DND-41 (cell line): ENCODE measurements at regions not wholly inside any gene's neighbourhood (a gene's known extent, or its start where the extent isn't known, plus 50 kb on each side); places are given as distances from the start of the nearest gene placed in this dataset.

ENCODE experiments used
- ATAC-seq: fragments of 200-7000 bp; cut with Tn5 transposase; 3 replicates; pipeline ENCODE4 v1.9.1; 2021; ENCODE audit warnings: low read depth; ENCODE audit not compliant: insufficient read depth
- DNase-seq: peaks from one replicate; pipeline ENCODE4 v3.0.0-alpha.2; 2020
- H2AFZ ChIP-seq: 2 replicates; pipeline ENCODE4 v1.6.0; 2012; ENCODE audit warnings: low read depth, low read length
- H3K27ac ChIP-seq: 2 replicates; pipeline ENCODE4 v1.5.1; 2012; ENCODE audit warnings: low read length, inconsistent platforms
- H3K27me3 ChIP-seq: fragments of 200-600 bp; sonication (generic); 2 replicates; pipeline ENCODE4 v1.6.0; 2012; ENCODE audit warnings: low read length, mild to moderate bottlenecking, inconsistent platforms; ENCODE audit not compliant: insufficient read depth, poor library complexity
- H3K36me3 ChIP-seq: 2 replicates; pipeline ENCODE4 v1.5.1; 2012; ENCODE audit warnings: low read length, inconsistent platforms; ENCODE audit not compliant: insufficient read depth
- H3K4me1 ChIP-seq: 2 replicates; pipeline ENCODE4 v1.5.1; 2012; ENCODE audit warnings: mild to moderate bottlenecking, low read length; ENCODE audit not compliant: insufficient read depth
- H3K4me2 ChIP-seq: 2 replicates; pipeline ENCODE4 v1.6.0; 2012; ENCODE audit warnings: mild to moderate bottlenecking, moderate library complexity, low read length, inconsistent platforms; ENCODE audit not compliant: insufficient read depth
- H3K4me3 ChIP-seq, 2 experiments: fragments of 200-600 bp in 1 of 2; shearing (Covaris generic) in 1 of 2; 2 replicates each; pipeline ENCODE4 v1.5.1; 2012 to 2016; ENCODE audit warnings: inconsistent platforms in 2 of 2, low read length in 2 of 2, mild to moderate bottlenecking in 2 of 2, low read depth in 1 of 2, moderate library complexity in 1 of 2
- H3K79me2 ChIP-seq: 2 replicates; pipeline ENCODE4 v1.6.0; 2012; ENCODE audit warnings: low read length, inconsistent platforms; ENCODE audit not compliant: insufficient read depth
- H3K9ac ChIP-seq: 2 replicates; pipeline ENCODE4 v1.6.0; 2012; ENCODE audit warnings: low read depth, mild to moderate bottlenecking, inconsistent platforms, low read length, moderate library complexity
- H3K9me3 ChIP-seq: 2 replicates; pipeline ENCODE4 v1.5.1; 2012; ENCODE audit warnings: low read length, moderate library complexity, mild to moderate bottlenecking, inconsistent platforms; ENCODE audit not compliant: insufficient read depth, severe bottlenecking
- H4K20me1 ChIP-seq: 2 replicates; pipeline ENCODE4 v1.6.0; 2012; ENCODE audit warnings: low read length; ENCODE audit not compliant: insufficient read depth
- CTCF ChIP-seq: IDR thresholded peaks from 2 replicates; pipeline ENCODE4 v1.5.1; 2012; ENCODE audit warnings: borderline replicate concordance, low read length, moderate library complexity, mild to moderate bottlenecking; ENCODE audit not compliant: poor library complexity, severe bottlenecking; ENCODE audit errors: extremely low read depth
- EZH2 ChIP-seq: IDR thresholded peaks from 3 replicates; pipeline ENCODE4 v1.6.1; 2012; ENCODE audit warnings: borderline replicate concordance, low read depth, mild to moderate bottlenecking, moderate library complexity, low read length, inconsistent platforms; ENCODE audit not compliant: severe bottlenecking

- no peak overlapping the region for H3K4me3 ChIP-seq
- H3K9ac ChIP-seq = no peak overlapping the region
- TF ChIP-seq EZH2 (no peak), CTCF (no peak)
- H3K27ac ChIP-seq = no peak overlapping the region
- H3K36me3 ChIP-seq = no peaks in the 10 kb centered on the region
- no peak overlapping the region for H2AFZ ChIP-seq
- H3K79me2 ChIP-seq = no peaks in the 10 kb centered on the region
- ATAC-seq (no peak), DNase-seq (no peak)
- no peaks in the 10 kb centered on the region for H3K4me1 ChIP-seq
- H4K20me1 ChIP-seq = no peaks in the 10 kb centered on the region
- no peaks in the 10 kb centered on the region for H3K27me3 ChIP-seq
- no peak overlapping the region for H3K4me2 ChIP-seq
- H3K9me3 ChIP-seq = no peaks in the 10 kb centered on the region
These were observed 457.1 kb upstream of the ETAA1 start for GRCh38 chr2:66940080-66940479.

- DNase-seq = no peak
- Histone ChIP-seq H3K9ac (no peak overlapping the region), H3K4me3 (no peak overlapping the region), H4K20me1 (no peaks in the 10 kb centered on the region), H3K4me2 (no peak overlapping the region), H3K79me2 (no peaks in the 10 kb centered on the region), H3K4me1 (no peaks in the 10 kb centered on the region), H3K27me3 (no peaks in the 10 kb centered on the region), H3K36me3 (no peaks in the 10 kb centered on the region), H2AFZ (no peak overlapping the region), H3K9me3 (no peaks in the 10 kb centered on the region), H3K27ac (no peak overlapping the region)
- TF ChIP-seq CTCF (no peak), EZH2 (no peak)
- no peak for ATAC-seq
These were observed 448.9 kb upstream of the ETAA1 start for GRCh38 chr2:66948234-66948633.

GRCh38 chr2:66957198-66957597 is 439.9 kb upstream of the ETAA1 start:
- DNase-seq (no peak), ATAC-seq (no peak)
- H3K27ac ChIP-seq = no peak overlapping the region
- no peak overlapping the region for H3K4me2 ChIP-seq
- no peak for TF ChIP-seq CTCF
- TF ChIP-seq EZH2 = no peak
- no peaks in the 10 kb centered on the region for H4K20me1 ChIP-seq
- H3K27me3 ChIP-seq = no peaks in the 10 kb centered on the region
- H3K9ac ChIP-seq = no peak overlapping the region
- no peaks in the 10 kb centered on the region for H3K9me3 ChIP-seq
- H3K4me3 ChIP-seq = no peak overlapping the region
- no peak overlapping the region for H2AFZ ChIP-seq
- no peaks in the 10 kb centered on the region for H3K79me2 ChIP-seq
- H3K36me3 ChIP-seq = no peaks in the 10 kb centered on the region
- no peaks in the 10 kb centered on the region for H3K4me1 ChIP-seq

- TF ChIP-seq EZH2 = no peak
- TF ChIP-seq CTCF = no peak
- DNase-seq = no peak
- H4K20me1 ChIP-seq = no peaks in the 10 kb centered on the region
- no peaks in the 10 kb centered on the region for H3K79me2 ChIP-seq
- no peaks in the 10 kb centered on the region for H3K9me3 ChIP-seq
- no peak overlapping the region for H2AFZ ChIP-seq
- no peak overlapping the region for H3K4me2 ChIP-seq
- no peak overlapping the region for H3K4me3 ChIP-seq
- no peak for ATAC-seq
- H3K4me1 ChIP-seq = no peaks in the 10 kb centered on the region
- no peaks in the 10 kb centered on the region for H3K27me3 ChIP-seq
- H3K36me3 ChIP-seq = no peaks in the 10 kb centered on the region
- H3K9ac ChIP-seq = no peak overlapping the region
- no peak overlapping the region for H3K27ac ChIP-seq
These were observed 439.5 kb upstream of the ETAA1 start for GRCh38 chr2:66957677-66958076.
